Ishikawa (cell line): ENCODE measurements at regions not wholly inside any gene's neighbourhood (a gene's known extent, or its start where the extent isn't known, plus 50 kb on each side); places are given as distances from the start of the nearest gene placed in this dataset.

Source experiments
- CEBPB ChIP-seq: IDR thresholded peaks from 2 replicates; pipeline ENCODE4 v1.6.1; 2012
- CREB1 ChIP-seq: IDR thresholded peaks from 2 replicates; pipeline ENCODE4 v1.6.1; 2012; ENCODE audit warnings: low read depth
- EGR1 ChIP-seq: IDR thresholded peaks from 2 replicates; pipeline ENCODE4 v1.6.1; 2012
- EP300 ChIP-seq: IDR thresholded peaks from 2 replicates; pipeline ENCODE4 v1.6.1; 2012; ENCODE audit warnings: borderline replicate concordance
- FOXM1 ChIP-seq: IDR thresholded peaks from 2 replicates; pipeline ENCODE4 v1.6.1; 2012; ENCODE audit warnings: low read depth, borderline replicate concordance
- MAX ChIP-seq: IDR thresholded peaks from 2 replicates; pipeline ENCODE4 v1.6.1; 2012
- NFIC ChIP-seq: IDR thresholded peaks from 2 replicates; pipeline ENCODE4 v1.6.1; 2012
- RAD21 ChIP-seq: IDR thresholded peaks from 2 replicates; pipeline ENCODE4 v1.6.1; 2012; ENCODE audit warnings: low read depth
- TAF1 ChIP-seq: IDR thresholded peaks from 2 replicates; pipeline ENCODE4 v1.6.1; 2012; ENCODE audit warnings: low read depth, mild to moderate bottlenecking
- TCF12 ChIP-seq: IDR thresholded peaks from 2 replicates; pipeline ENCODE4 v1.6.1; 2012; ENCODE audit warnings: low read depth
- TEAD4 ChIP-seq: IDR thresholded peaks from 2 replicates; pipeline ENCODE4 v1.6.1; 2012
- USF1 ChIP-seq: IDR thresholded peaks from 2 replicates; pipeline ENCODE4 v1.6.1; 2012
- YY1 ChIP-seq: IDR thresholded peaks from 2 replicates; pipeline ENCODE4 v1.6.1; 2012; ENCODE audit warnings: low read depth
- ZBTB7A ChIP-seq: IDR thresholded peaks from 2 replicates; pipeline ENCODE4 v1.6.1; 2012; ENCODE audit warnings: low read depth
- TF ChIP-seq, protein P1 (sequence below): IDR thresholded peaks from 2 replicates; pipeline ENCODE4 v1.6.1; 2012; ENCODE audit warnings: low read depth, mild to moderate bottlenecking

- TF ChIP-seq FOXM1 (no peak), TCF12 (no peak), RAD21 (no peak), TAF1 (no peak), TEAD4 (no peak), EP300 (no peak), CEBPB (no peak), EGR1 (no peak), CREB1 (no peak), YY1 (no peak), MAX (no peak), NFIC (no peak), USF1 (no peak)
- TF ChIP-seq, protein P1, sequence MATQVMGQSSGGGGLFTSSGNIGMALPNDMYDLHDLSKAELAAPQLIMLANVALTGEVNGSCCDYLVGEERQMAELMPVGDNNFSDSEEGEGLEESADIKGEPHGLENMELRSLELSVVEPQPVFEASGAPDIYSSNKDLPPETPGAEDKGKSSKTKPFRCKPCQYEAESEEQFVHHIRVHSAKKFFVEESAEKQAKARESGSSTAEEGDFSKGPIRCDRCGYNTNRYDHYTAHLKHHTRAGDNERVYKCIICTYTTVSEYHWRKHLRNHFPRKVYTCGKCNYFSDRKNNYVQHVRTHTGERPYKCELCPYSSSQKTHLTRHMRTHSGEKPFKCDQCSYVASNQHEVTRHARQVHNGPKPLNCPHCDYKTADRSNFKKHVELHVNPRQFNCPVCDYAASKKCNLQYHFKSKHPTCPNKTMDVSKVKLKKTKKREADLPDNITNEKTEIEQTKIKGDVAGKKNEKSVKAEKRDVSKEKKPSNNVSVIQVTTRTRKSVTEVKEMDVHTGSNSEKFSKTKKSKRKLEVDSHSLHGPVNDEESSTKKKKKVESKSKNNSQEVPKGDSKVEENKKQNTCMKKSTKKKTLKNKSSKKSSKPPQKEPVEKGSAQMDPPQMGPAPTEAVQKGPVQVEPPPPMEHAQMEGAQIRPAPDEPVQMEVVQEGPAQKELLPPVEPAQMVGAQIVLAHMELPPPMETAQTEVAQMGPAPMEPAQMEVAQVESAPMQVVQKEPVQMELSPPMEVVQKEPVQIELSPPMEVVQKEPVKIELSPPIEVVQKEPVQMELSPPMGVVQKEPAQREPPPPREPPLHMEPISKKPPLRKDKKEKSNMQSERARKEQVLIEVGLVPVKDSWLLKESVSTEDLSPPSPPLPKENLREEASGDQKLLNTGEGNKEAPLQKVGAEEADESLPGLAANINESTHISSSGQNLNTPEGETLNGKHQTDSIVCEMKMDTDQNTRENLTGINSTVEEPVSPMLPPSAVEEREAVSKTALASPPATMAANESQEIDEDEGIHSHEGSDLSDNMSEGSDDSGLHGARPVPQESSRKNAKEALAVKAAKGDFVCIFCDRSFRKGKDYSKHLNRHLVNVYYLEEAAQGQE = no peak
These were observed 72.0 kb upstream of the TGM3 start for GRCh38 chr20:2223558-2224367.

DNA sequence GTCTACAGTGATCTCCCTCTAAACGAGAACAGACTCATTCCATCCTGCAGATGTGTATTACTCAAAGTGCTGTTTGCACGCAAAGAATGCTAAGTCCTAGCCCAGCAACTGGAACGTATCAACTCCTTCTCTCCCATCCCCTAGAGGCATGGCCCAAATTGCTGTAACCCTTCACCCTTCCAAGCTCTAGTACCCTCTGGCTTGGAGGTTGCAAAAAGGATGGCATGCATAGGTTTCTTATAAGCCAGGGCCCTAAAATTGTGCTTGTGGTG lies 71.5 kb upstream of the TGM3 start:
- TF ChIP-seq CEBPB (no peak), YY1 (no peak), EGR1 (no peak), TAF1 (no peak), CREB1 (no peak), FOXM1 (no peak), MAX (no peak), TEAD4 (no peak), NFIC (no peak), EP300 (no peak), ZBTB7A (no peak), RAD21 (no peak), USF1 (no peak), TCF12 (no peak)
- TF ChIP-seq, protein P1 = no peak

- TF ChIP-seq CEBPB (no peak), MAX (no peak), EP300 (no peak)
These were observed 67.9 kb upstream of the TGM3 start for GRCh38 chr20:2227861-2228260.

- no peak for TF ChIP-seq ZBTB7A
These were observed 66.9 kb upstream of the TGM3 start for GRCh38 chr20:2228926-2229325.

- TF ChIP-seq CREB1 = no peak
- no peak for TF ChIP-seq EP300
- TF ChIP-seq YY1 = no peak
- no peak for TF ChIP-seq NFIC
- no peak for TF ChIP-seq ZBTB7A
These were observed 64.9 kb upstream of the TGM3 start for GRCh38 chr20:2230726-2231488.

DNA sequence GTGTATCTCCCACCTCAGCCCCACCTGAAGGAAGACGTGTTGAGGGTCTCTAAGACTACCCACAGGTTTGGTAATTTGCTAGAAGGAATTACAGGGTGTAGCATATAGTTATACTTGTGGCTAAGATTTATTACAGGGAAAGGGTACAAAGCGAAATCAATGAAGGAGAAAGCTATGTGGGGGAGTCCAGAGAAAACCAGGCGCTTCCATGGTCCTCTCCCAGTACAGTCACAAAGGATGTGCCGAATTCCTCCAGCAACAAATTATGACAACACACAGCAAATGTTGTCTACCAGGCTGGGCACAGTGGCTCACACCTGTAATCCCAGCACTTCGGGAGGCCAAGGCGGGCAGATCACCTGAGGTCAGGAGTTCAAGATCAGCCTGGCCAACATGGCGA lies 64.1 kb upstream of the TGM3 start:
- TF ChIP-seq, protein P1 = no peak
- no peak for TF ChIP-seq ZBTB7A
